HG03469 (cell line): ENCODE measurements at regions not wholly inside any gene's neighbourhood (a gene's known extent, or its start where the extent isn't known, plus 50 kb on each side); places are given as distances from the start of the nearest gene placed in this dataset.
"Not testable (repeated sequence)": the region's sequence is repeated elsewhere in the genome, so short reads cannot be mapped to it uniquely, and the experiment has no call there.

Source experiments
- ATAC-seq: cut with Tn5 transposase; IDR thresholded peaks from one replicate; pipeline ENCODE4 v1.9.1; 2021; ENCODE audit warnings: mild to moderate bottlenecking, moderate library complexity, moderate number of reproducible peaks; ENCODE audit not compliant: unreplicated experiment

GRCh38 chr5:68028131-68028727 is 187.3 kb upstream of the PIK3R1 start:
- ATAC-seq: no peak

- no peak for ATAC-seq
These were observed 188.0 kb upstream of the PIK3R1 start for GRCh38 chr5:68027519-68027918.

DNA sequence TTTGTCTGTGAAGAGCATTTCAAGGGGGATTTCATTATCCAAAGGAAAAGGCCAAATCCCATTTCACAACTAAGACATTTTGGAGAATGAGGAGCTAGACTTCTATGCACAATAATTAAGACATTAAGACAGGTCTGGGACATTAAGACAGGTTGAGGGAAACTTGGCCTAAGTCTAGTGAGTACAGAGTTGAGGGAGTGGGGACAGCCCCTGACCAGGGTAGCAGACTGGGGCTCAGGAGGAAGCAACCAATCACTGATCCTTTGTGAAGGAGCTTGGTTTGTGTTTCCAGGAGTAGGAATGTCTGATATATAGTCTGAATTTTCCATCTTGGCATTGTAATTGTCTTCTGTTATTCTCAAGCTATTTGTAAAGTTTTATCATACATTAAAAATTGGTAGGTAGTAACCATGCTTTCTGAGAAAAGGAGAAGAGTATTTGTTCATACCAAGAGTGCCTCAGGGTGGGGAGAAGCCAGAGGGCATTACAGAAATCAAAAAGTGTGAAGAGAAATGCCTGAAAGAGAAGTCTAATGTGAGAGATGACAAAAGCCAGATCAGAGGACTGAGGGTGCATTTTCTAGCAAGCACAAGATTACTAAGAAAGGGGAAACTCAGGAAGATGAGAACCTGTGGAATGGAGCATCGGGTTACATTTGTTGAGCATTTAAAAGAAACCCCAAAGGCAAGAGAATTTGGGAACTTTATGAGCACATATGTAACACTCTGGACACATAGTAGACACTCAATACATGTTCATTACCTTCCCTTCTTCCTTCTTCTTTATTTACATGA is 189.3 kb upstream of the PIK3R1 start:
- no peak for ATAC-seq

GRCh38 chr5:68024426-68024825 is 191.1 kb upstream of the PIK3R1 start:
- ATAC-seq: no peak

GRCh38 chr5:68021916-68022315 is 193.6 kb upstream of the PIK3R1 start:
- ATAC-seq: no peak

GRCh38 chr5:68021227-68021626 is 194.3 kb upstream of the PIK3R1 start:
- ATAC-seq: no peak

DNA sequence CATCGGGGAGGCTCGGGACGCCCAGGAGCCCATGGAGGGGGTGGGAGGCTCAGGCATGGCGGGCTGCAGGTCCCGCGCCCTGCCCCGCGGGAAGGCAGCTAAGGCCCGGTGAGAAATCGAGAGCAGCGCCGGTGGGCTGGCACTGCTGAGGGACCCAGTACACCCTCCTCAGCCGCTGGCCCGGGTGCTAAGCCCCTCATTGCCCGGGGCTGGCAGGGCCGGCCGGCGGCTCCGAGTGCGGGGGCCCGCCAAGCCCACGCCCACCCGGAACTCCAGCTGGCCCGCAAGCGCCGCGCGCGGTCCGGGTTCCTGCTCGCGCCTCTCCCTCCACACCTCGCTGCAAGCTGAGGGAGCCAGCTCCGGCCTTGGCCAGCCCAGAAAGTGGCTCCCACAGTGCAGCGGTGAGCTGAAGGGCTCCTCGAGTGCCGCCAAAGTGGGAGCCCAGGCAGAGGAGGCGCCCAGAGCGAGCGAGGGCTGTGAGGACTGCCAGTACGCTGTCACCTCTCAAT is 195.0 kb upstream of the PIK3R1 start:
- not testable (repeated sequence) for ATAC-seq

GRCh38 chr5:68015381-68016302 is 199.9 kb upstream of the PIK3R1 start:
- ATAC-seq: no peak

DNA sequence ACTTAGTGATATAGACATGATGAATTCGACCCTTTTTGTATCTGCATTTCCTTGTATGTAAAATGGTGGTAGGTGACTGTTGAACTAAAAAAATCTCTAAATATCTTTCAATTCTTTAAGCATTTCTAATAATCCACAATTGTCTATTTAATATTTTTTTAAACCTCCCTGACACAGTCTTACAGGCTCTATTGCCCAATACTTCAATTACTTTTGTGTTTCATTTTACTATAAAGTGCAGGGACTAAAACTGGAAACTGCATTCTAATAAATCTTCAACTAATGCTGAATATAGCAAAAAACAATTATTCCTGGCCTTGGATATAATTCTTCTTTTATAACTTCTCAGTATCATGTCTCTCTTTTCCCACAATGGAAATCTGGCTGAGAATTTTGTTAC is 202.7 kb upstream of the PIK3R1 start:
- no peak for ATAC-seq

GRCh38 chr5:68012429-68012828 is 203.1 kb upstream of the PIK3R1 start:
- no peak for ATAC-seq

DNA sequence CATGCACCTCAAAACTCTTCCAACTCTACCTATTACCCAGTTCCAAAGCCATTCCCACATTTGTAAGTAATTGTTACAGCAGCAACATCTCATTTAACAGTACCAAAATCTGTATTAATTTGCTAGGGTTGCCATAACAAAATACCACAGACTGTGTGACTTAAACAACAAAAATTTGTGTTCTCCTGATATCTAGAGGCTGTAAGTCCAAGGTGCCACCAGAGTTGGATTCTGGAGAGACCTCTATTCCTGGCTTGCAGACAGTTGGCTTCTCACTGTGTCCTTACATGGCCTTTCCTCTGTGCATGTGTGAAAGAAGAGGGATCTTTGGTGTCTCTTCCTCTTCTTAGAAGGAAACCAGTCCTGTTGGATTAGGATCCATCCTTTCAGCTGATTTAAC is 203.8 kb upstream of the PIK3R1 start:
- no peak for ATAC-seq

- no peak for ATAC-seq
These were observed 204.2 kb upstream of the PIK3R1 start for GRCh38 chr5:68011259-68011760.

GRCh38 chr5:68010740-68011139 is 204.8 kb upstream of the PIK3R1 start:
- no peak for ATAC-seq

- ATAC-seq: no peak
These were observed 208.1 kb upstream of the PIK3R1 start for GRCh38 chr5:68007451-68007850.

DNA sequence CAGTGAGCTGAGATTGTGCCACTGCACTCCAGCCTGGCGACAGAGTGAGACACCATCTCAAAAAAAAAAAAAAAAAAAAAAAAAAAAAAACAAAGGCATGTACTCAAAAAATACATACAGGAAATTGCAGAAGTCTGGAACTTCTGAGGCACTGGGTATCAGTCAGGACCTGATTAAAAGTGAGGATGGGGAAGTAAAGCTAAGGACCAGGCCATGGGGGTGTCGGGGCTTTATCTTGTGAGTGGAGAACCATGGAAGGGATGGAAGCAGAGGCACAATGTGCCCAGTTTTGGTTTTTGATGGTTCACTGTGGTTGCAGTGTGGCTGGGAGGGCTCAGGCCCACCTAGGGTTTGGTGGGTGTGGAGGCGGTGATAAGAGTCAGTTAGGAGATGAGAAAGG is 212.7 kb upstream of the PIK3R1 start:
- ATAC-seq: no peak

DNA sequence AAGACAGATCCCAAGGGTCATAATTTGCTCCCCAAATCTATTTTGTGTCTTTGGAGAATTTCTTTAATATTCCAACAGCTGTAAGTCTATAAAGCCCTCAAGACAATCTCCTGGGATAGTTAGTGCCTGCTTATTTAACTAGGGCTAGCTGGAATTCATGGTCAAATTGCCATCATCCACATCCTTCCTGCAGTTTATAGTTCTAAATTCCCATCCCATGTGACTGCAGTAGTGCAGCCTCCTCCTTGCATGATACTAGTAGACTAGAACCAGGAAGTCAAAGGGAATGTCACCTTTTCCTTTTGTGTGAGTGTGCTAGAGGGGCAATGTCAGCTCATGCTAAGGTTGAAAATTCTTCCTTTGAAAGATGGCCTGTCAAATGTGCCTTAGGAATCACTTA is 214.8 kb upstream of the PIK3R1 start:
- ATAC-seq: no peak

- ATAC-seq: no peak
These were observed 216.2 kb upstream of the PIK3R1 start for GRCh38 chr5:67999391-67999790.

DNA sequence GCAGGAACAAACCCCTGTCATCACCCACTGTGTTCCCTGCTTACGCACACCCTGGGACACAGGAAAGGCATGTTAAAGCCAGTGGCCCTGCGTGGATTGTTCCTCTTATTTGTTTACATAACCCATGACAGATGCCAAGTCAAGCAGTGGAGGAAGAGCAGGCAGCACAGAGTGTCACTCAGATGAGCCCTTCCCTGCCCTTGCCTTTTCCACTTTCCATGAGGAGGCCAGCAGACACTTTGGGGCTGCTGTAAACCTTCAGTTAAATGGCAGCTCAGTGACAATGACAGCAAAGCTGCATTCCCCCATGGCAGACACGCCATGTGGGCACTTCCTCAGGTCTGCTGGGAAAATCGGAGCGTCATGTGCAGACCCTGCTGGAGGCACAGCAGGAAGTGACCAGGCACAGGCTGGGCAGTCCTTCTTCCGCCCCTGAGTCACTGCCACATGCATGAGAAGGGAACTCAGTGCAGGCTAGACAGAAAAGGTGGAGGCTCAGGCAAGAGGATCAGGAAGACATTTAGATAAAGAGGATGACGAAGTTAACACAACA is 216.8 kb upstream of the PIK3R1 start:
- ATAC-seq: no peak

- no peak for ATAC-seq
These were observed 217.6 kb upstream of the PIK3R1 start for GRCh38 chr5:67997892-67998457.

- no peak for ATAC-seq
These were observed 218.4 kb upstream of the PIK3R1 start for GRCh38 chr5:67997148-67997547.

DNA sequence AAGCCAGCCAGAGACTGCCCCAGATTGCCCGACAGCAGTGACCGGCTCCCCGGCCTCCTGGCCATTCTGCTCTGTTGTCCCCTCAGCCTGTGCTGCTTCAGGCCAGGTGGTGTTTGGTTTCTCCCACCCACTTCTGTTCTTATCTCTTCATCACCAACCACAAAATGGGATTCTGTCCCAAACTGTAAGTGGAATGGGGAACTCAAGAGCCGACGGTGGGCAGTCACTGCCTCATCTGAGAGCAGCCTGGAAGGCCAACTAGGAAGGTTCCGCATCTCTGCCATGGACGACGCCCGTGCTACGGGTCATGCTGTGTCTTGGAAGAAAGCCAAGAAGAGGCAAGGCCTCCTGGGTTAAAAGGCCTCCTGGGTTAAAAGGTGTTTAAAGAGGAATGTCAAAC is 219.0 kb upstream of the PIK3R1 start:
- ATAC-seq: no peak
